Erythroblast (primary cell): ENCODE measurements at regions not wholly inside any gene's neighbourhood (a gene's known extent, or its start where the extent isn't known, plus 50 kb on each side); places are given as distances from the start of the nearest gene placed in this dataset.

Experiments
- GATA1 ChIP-seq: IDR thresholded peaks from 2 replicates; pipeline ENCODE4 v1.6.1; 2011; ENCODE audit warnings: low read depth, mild to moderate bottlenecking, control low read depth, low read length, moderate library complexity
- POLR2A ChIP-seq: IDR thresholded peaks from 2 replicates; pipeline ENCODE4 v1.6.1; 2011; ENCODE audit warnings: mild to moderate bottlenecking, low read length

DNA sequence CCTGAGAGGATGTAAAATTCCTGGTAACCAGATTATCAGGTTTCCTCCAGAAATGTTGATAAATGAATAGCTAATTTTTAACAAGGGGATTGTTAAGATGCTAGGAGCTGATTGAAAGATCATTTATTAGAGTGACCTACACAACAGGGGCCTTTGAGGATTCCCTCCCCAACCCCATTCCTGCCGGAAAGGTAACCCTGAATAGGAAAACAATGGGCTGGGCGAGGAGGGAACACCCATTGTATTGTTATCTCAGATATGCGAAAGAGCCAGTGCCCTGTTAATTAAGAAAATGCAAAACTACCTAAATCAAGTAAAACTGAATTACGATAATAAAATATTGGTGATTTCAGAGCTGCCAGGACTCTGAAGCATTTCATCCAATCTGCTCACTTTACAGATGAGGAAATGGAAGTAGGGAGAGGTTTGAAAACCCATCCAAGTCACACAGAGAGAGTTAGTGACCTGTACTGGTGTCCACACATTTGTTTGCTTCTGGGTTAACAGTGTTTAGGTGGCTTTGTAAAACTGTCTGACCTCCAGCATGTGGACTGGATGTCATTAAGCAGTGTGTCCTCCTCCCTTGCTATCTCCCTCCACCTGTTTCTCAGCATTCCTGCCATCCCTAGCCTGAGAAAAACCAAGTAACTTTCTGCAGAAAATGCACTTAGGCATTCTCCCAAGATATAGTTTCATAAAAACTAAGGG lies 214.8 kb downstream of the TTC6 start:
- TF ChIP-seq POLR2A = no peak
- TF ChIP-seq GATA1 = no peak
